ENCODE measurements at regions not wholly inside any gene's neighbourhood (a gene's known extent, or its start where the extent isn't known, plus 50 kb on each side); places are given as distances from the start of the nearest gene placed in this dataset.

DNA sequence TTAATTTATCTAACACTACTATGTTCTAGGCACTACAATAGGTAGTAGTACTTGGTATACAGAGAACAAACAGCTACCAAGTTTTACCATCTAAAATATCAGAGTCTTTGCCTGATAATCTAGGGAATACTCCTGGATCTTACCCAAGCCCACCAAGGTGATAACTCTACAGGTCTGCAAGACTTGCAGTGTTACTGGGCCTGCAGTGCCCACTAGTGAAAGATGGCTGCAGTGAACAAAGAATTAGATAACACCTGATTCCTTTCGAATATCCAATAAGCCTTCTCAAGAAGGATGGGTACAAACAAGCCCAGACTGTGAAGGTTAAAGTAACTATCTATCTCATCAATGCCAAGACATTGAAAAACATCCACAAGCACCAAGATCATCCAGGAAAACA, 317.0 kb upstream of the DCBLD2 start:
- Histone ChIP-seq H3K9ac (ENCODE audit: low read depth, low read length) (no peak overlapping the region), H3K36me3 (ENCODE audit: control insufficient read depth, insufficient read depth, low read length) (no peaks in the 10 kb centered on the region), H3K4me3 (ENCODE audit: low read depth, low read length) (no peak overlapping the region), H3K27me3 (ENCODE audit: control insufficient read depth, insufficient read depth, low read length) (no peaks in the 10 kb centered on the region), H3K9me3 (ENCODE audit: control insufficient read depth, insufficient read depth, low read length) (no peaks in the 10 kb centered on the region), H3K4me1 (ENCODE audit: control insufficient read depth, insufficient read depth, low read length) (no peaks in the 10 kb centered on the region)

DNA sequence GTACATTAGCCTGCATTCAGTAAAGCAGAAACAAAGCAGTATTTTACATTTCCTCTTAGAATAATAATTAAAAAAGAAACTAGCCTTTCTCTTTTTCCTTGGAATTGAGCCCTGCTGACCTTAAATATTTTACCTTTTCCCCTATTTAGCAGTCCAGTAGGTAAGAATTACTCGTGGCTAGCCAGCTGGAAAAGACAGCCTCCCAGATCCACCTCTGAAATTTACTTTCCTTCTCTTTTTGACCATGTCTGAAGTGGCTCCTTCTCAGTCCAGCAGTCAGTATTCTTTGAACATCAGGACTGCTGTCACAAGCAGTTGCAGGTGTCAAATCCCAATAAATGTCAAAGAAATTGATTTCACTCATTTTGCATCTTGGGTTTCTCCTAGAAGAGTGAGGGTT, 311.5 kb upstream of the DCBLD2 start:
- no peaks in the 10 kb centered on the region for H3K4me1 ChIP-seq (ENCODE audit: control insufficient read depth, insufficient read depth, low read length)
- H3K27me3 ChIP-seq (ENCODE audit: control insufficient read depth, insufficient read depth, low read length) = no peaks in the 10 kb centered on the region
- no peaks in the 10 kb centered on the region for H3K9me3 ChIP-seq (ENCODE audit: control insufficient read depth, insufficient read depth, low read length)
- no peaks in the 10 kb centered on the region for H3K36me3 ChIP-seq (ENCODE audit: control insufficient read depth, insufficient read depth, low read length)
- no peak overlapping the region for H3K9ac ChIP-seq (ENCODE audit: low read depth, low read length)
- no peak overlapping the region for H3K4me3 ChIP-seq (ENCODE audit: low read depth, low read length)

DNA sequence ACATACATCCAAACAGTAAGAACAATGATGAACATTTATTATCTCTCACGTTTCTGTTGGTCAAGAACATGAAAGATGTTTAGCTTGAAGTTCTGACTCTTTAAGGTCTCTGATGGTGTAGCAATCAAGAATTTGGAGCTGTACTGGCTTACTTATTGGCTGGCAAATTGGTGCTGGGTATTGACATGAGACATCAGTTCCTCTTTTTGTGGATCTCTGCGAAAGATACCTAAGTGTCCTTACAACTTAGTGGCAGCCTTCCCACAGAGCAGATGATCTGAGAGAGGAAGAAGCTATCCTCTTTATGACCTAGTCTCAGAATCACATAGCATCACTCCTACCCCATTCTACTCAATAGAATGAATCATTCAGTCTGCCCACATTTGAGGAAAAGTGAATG, 309.8 kb upstream of the DCBLD2 start:
- Histone ChIP-seq H3K9ac (ENCODE audit: low read depth, low read length) (no peak overlapping the region), H3K4me3 (ENCODE audit: low read depth, low read length) (no peak overlapping the region), H3K27me3 (ENCODE audit: control insufficient read depth, insufficient read depth, low read length) (no peaks in the 10 kb centered on the region), H3K4me1 (ENCODE audit: control insufficient read depth, insufficient read depth, low read length) (no peaks in the 10 kb centered on the region), H3K9me3 (ENCODE audit: control insufficient read depth, insufficient read depth, low read length) (no peaks in the 10 kb centered on the region), H3K36me3 (ENCODE audit: control insufficient read depth, insufficient read depth, low read length) (no peaks in the 10 kb centered on the region)

DNA sequence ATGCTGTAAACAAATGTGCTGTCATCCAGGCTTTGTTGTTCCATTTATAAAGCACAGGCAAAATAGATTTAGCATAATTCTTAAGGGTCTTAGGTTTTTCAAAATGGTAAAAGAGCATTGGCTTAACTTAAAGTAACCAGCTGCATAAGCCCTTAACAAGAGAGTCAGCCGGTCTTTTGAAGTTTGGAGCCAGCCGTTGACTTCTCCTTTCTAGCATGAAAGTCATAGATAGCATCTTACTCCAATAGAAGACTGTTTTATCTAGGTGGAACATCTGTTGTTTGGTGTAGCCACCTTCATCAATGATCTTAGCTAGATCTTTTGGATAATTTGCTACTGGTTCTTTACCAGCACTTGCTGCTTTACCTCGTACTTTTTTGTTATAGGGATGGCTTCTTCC, 297.5 kb upstream of the DCBLD2 start:
- Histone ChIP-seq H3K27me3 (ENCODE audit: control insufficient read depth, insufficient read depth, low read length) (no peaks in the 10 kb centered on the region), H3K4me3 (ENCODE audit: low read depth, low read length) (no peak overlapping the region), H3K4me1 (ENCODE audit: control insufficient read depth, insufficient read depth, low read length) (no peaks in the 10 kb centered on the region), H3K9me3 (ENCODE audit: control insufficient read depth, insufficient read depth, low read length) (no peaks in the 10 kb centered on the region), H3K9ac (ENCODE audit: low read depth, low read length) (no peak overlapping the region), H3K36me3 (ENCODE audit: control insufficient read depth, insufficient read depth, low read length) (no peaks in the 10 kb centered on the region)

DNA sequence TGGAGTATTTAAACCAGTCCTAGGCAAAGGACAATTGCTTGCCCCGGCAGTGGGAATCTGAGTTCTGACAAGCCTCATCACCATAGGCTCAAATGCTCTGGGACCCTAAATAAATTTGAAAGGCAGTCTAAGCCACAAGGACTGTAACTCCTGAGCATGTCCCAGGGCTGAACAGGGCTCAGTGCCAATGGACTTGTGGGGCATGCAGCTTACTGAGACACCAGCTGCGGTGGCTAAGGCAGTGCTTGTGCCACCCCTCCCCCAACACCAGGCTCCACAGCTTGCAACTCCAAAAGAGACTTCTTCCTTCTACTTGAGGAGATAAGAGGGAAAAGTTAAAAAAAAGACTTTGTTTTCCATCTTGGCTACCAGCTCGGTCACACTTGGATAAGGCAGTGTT, 289.7 kb upstream of the DCBLD2 start:
- no peaks in the 10 kb centered on the region for H3K36me3 ChIP-seq (ENCODE audit: control insufficient read depth, insufficient read depth, low read length)
- H3K4me3 ChIP-seq (ENCODE audit: low read depth, low read length) = no peak overlapping the region
- H3K27me3 ChIP-seq (ENCODE audit: control insufficient read depth, insufficient read depth, low read length) = no peaks in the 10 kb centered on the region
- H3K9ac ChIP-seq (ENCODE audit: low read depth, low read length) = no peak overlapping the region
- H3K4me1 ChIP-seq (ENCODE audit: control insufficient read depth, insufficient read depth, low read length) = no peaks in the 10 kb centered on the region
- H3K9me3 ChIP-seq (ENCODE audit: control insufficient read depth, insufficient read depth, low read length) = no peaks in the 10 kb centered on the region

DNA sequence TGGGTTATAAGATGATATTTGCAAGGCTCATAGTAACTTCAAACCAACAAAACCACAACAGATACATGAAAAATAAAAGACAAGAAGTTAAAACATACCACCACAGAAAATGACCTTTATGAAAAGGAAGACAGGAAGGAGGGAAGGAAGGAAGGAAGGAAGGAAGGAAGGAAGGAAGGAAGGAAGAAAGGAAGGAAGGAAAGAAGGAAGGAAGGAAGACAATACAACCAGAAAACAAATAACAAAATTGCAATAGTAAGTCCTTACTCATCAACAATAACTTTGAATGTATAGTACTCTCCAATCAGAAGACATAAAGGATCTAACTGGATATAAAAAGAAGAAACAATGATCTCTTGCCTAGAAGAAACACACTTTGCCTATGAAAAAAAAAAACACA, 287.4 kb upstream of the DCBLD2 start:
- Histone ChIP-seq H3K9me3 (ENCODE audit: control insufficient read depth, insufficient read depth, low read length) (no peaks in the 10 kb centered on the region), H3K36me3 (ENCODE audit: control insufficient read depth, insufficient read depth, low read length) (no peaks in the 10 kb centered on the region), H3K4me3 (ENCODE audit: low read depth, low read length) (no peak overlapping the region), H3K4me1 (ENCODE audit: control insufficient read depth, insufficient read depth, low read length) (no peaks in the 10 kb centered on the region), H3K9ac (ENCODE audit: low read depth, low read length) (no peak overlapping the region), H3K27me3 (ENCODE audit: control insufficient read depth, insufficient read depth, low read length) (no peaks in the 10 kb centered on the region)

DNA sequence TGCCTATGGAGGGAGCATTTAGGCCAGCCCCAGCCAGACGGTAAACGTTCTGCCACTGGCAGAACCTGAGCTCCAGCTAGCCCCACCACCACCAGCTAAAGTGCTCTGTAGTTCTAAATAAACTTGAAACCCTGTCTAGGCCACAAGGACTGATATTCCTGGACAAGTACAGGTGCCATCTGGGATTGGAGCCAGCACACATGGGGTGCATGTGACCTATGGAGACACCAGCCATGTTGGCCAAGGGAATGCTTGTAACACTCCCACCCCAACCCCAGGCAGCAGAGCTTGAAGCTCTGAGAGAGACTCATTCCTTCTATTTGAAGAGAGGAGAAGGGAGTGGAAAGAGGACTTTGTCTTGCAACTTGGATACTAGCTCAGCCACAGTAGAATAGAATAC, 284.5 kb upstream of the DCBLD2 start:
- H3K4me1 ChIP-seq (ENCODE audit: control insufficient read depth, insufficient read depth, low read length) = no peaks in the 10 kb centered on the region
- no peaks in the 10 kb centered on the region for H3K36me3 ChIP-seq (ENCODE audit: control insufficient read depth, insufficient read depth, low read length)
- H3K27me3 ChIP-seq (ENCODE audit: control insufficient read depth, insufficient read depth, low read length) = no peaks in the 10 kb centered on the region
- H3K9ac ChIP-seq (ENCODE audit: low read depth, low read length) = no peak overlapping the region
- no peak overlapping the region for H3K4me3 ChIP-seq (ENCODE audit: low read depth, low read length)
- H3K9me3 ChIP-seq (ENCODE audit: control insufficient read depth, insufficient read depth, low read length) = no peaks in the 10 kb centered on the region

DNA sequence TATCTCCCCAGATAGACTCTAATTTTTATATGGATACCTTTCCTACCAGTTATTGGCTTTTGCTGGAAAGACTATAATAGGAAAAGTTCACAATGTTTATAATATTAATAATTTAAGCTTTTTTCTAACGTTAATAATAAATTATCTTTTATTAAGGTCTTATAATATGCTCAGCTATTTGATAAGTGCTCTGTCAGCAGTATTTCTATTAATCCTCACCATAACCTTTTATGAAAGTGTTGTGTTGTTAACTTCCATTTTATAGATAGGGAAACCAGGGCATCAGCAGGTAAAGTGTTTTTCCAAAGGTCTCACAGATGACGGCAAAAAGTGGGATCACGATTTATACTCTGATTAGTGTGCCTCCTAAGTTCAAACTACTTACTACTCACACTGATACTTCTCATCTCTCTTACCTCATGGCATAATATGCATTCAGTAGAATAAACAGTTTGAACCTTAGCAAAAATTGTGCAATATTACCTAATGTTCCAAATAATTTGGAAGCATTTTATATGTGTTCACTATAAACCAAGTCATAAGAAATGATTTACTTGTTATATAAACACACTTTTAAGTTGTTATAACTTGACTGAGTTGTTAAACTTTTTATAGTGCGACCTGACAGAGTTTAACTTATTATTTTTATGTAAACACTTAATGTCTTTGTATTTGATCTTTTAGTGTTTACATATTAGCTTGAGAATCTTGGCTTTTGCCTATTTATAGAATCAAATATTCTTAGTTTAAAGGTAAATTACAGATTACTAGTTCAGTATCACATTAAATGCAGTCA, 274.9 kb upstream of the DCBLD2 start:
- H3K36me3 ChIP-seq (ENCODE audit: control insufficient read depth, insufficient read depth, low read length) = no peaks in the 10 kb centered on the region
- H3K4me3 ChIP-seq (ENCODE audit: low read depth, low read length) = no peak overlapping the region
- H3K27me3 ChIP-seq (ENCODE audit: control insufficient read depth, insufficient read depth, low read length) = no peaks in the 10 kb centered on the region
- no peak overlapping the region for H3K9ac ChIP-seq (ENCODE audit: low read depth, low read length)
- H3K9me3 ChIP-seq (ENCODE audit: control insufficient read depth, insufficient read depth, low read length) = no peaks in the 10 kb centered on the region
- no peaks in the 10 kb centered on the region for H3K4me1 ChIP-seq (ENCODE audit: control insufficient read depth, insufficient read depth, low read length)

DNA sequence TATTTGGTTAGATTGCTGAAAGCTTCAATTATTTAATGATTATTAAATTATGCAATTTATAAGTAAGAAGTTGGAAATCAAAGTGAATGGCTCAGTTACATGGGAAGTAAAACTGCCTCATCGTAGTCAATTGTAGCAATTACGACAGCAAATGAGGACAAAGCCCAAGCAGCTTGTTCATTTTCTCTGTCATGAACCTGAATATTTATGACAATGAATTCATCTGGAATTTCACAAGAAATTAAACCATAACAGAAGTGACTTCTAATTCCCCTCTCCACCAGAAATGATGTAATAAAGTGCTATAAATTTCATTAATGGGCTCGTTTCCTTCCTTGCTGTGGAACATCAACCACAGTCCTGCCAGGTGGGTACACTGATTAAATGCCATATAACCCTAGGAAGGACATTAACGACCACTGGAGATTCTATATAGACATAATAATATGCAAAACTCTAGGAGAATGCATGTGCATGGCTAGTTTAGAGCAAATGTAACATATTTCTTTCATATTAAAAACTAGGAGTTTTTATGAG, 273.8 kb upstream of the DCBLD2 start:
- Histone ChIP-seq H3K4me1 (ENCODE audit: control insufficient read depth, insufficient read depth, low read length) (no peaks in the 10 kb centered on the region), H3K4me3 (ENCODE audit: low read depth, low read length) (no peak overlapping the region), H3K9ac (ENCODE audit: low read depth, low read length) (no peak overlapping the region), H3K9me3 (ENCODE audit: control insufficient read depth, insufficient read depth, low read length) (no peaks in the 10 kb centered on the region), H3K27me3 (ENCODE audit: control insufficient read depth, insufficient read depth, low read length) (no peaks in the 10 kb centered on the region), H3K36me3 (ENCODE audit: control insufficient read depth, insufficient read depth, low read length) (no peaks in the 10 kb centered on the region)

DNA sequence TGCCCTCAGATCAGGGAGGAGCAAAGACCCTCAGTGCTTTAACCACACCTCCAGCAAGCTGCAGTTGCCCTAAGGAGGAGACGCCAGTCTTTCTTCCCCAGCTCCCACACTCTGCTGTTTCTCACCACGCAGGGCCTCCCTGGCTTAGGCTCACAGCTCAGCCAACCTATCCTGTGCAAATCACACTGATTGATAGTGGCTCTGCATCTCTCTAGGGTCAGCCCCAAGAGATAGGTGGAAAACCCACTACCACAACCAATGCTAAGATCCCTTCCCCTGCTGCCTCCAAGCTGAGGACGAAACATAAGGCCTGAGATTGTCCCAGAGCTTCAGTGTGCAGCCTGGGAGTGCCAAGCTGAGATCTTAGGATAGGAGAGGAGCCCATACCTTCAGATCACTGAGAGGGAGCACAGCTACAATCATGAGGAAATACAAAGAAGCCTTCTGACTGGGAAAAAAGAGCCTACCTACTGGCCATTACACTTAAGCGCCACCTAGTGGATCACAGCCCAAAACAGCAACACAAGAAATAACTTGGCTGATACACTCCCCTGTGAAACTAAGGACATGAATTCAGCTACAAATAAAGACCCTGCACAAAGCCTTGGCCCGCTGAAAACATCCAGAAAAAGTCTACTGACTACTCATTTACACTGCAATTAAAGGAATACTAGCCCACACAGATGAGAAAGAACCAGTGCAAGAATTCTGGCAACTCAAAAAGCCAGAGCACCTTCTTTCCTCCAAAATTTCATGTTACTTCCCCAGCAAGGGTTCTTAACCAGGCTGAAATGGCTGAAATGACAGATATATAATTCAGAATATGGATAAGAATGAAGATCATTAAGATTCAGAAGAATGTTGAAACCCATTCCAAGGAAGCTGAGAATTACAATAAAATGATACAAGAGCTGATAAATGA, 271.5 kb upstream of the DCBLD2 start:
- Histone ChIP-seq H3K9ac (ENCODE audit: low read depth, low read length) (peak overlapping the region; percentile 26), H3K4me3 (ENCODE audit: low read depth, low read length) (no peak overlapping the region), H3K27me3 (ENCODE audit: control insufficient read depth, insufficient read depth, low read length) (no peaks in the 10 kb centered on the region), H3K4me1 (ENCODE audit: control insufficient read depth, insufficient read depth, low read length) (no peaks in the 10 kb centered on the region), H3K36me3 (ENCODE audit: control insufficient read depth, insufficient read depth, low read length) (no peaks in the 10 kb centered on the region), H3K9me3 (ENCODE audit: control insufficient read depth, insufficient read depth, low read length) (no peaks in the 10 kb centered on the region)

DNA sequence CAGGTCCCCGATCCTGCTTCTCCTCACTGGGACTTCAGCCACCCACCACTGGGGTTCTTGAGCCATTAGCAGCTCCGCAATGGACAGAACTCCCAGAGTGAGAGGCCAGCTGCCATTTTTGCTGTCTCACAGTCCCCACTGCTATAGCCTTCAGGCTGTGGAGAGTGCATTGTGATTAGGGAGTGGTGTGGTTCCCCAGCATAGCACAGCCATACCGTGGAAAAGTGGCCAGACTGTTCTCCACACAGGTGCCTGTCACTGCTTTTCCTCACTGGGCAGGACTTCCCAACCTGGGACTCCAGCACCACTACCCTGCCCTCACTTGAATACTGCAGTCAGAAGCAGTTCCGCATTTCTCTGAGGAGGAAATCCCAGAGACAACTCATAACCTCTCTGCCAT, 270.3 kb upstream of the DCBLD2 start:
- Histone ChIP-seq H3K27me3 (ENCODE audit: control insufficient read depth, insufficient read depth, low read length) (no peaks in the 10 kb centered on the region), H3K9ac (ENCODE audit: low read depth, low read length) (no peak overlapping the region), H3K36me3 (ENCODE audit: control insufficient read depth, insufficient read depth, low read length) (no peaks in the 10 kb centered on the region), H3K4me1 (ENCODE audit: control insufficient read depth, insufficient read depth, low read length) (no peaks in the 10 kb centered on the region), H3K9me3 (ENCODE audit: control insufficient read depth, insufficient read depth, low read length) (no peaks in the 10 kb centered on the region), H3K4me3 (ENCODE audit: low read depth, low read length) (no peak overlapping the region)

All from iPS-15b (cell line).